SJCRH30 (cell line): ENCODE measurements at regions not wholly inside any gene's neighbourhood (a gene's known extent, or its start where the extent isn't known, plus 50 kb on each side); places are given as distances from the start of the nearest gene placed in this dataset.

Source experiments
- DNase-seq, 2 experiments: peaks; one replicate each; pipeline ENCODE4 v3.0.0-alpha.2; 2015 to 2020
- H3K27ac ChIP-seq: fragments of 250-450 bp; sonication (Bioruptor Pico); 2 replicates; pipeline ENCODE4 v1.5.1; 2020; ENCODE audit warnings: mild to moderate bottlenecking, moderate library complexity
- H3K27me3 ChIP-seq: fragments of 250-450 bp; sonication (Bioruptor Pico); 2 replicates; pipeline ENCODE4 v1.5.1; 2020; ENCODE audit warnings: mild to moderate bottlenecking, moderate library complexity
- H3K36me3 ChIP-seq: fragments of 250-450 bp; sonication (Bioruptor Pico); 2 replicates; pipeline ENCODE4 v1.5.1; 2020; ENCODE audit warnings: mild to moderate bottlenecking, moderate library complexity
- H3K4me1 ChIP-seq: fragments of 250-450 bp; sonication (Bioruptor Pico); 2 replicates; pipeline ENCODE4 v1.5.1; 2020; ENCODE audit warnings: mild to moderate bottlenecking, moderate library complexity
- H3K4me3 ChIP-seq: fragments of 250-450 bp; sonication (Bioruptor Pico); 2 replicates; pipeline ENCODE4 v1.5.1; 2020; ENCODE audit warnings: mild to moderate bottlenecking, moderate library complexity
- H3K9me3 ChIP-seq: fragments of 250-450 bp; sonication (Bioruptor Pico); replicated peaks from 2 replicates; pipeline ENCODE4 v1.5.1; 2020; ENCODE audit warnings: mild to moderate bottlenecking, moderate library complexity

DNA sequence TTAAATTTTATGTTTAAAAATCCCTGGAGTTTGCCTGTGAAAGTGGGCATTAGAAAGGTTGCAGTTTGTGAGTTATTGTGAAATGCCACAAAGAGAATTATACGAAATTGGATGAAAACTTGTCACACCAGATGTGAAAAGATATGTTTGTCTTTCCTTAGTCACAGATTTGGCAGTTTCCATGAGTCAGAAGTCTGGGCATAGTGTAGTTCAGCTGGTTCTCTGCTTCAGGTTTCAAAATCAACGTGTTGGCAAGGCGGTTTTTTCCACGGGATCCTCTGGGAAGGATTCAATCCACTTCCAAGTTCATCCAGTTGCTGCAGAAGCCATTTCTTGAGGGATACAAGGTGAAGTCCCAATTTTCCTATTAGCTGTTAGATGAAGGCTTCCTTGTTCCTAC, 658.0 kb upstream of the CDH2 start:
- no peaks in the 10 kb centered on the region for H3K27me3 ChIP-seq
- no peaks in the 10 kb centered on the region for H3K36me3 ChIP-seq
- no peaks in the 10 kb centered on the region for H3K4me1 ChIP-seq
- no peak overlapping the region for H3K27ac ChIP-seq
- H3K9me3 ChIP-seq: no peaks in the 10 kb centered on the region
- DNase-seq: no peak
- H3K4me3 ChIP-seq: no peak overlapping the region

DNA sequence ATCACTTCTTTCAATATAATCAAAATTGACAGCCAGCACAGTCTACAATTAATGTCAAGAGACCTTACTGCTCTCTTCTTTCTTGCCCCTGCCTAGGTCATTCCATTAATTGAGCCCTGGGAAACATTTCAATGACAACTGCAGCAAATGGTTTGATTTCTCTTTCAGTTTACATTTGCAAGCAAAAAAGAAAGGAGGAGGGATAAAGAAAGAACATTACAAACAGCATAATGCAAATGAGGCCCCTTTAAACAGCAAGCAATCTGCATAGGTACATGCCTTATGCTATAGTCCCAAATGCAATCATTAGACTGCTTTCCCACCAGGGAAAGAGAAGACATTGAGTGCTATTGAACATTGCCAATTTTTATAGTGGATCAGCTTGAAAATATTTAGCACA, 655.0 kb upstream of the CDH2 start:
- Histone ChIP-seq H3K27ac (no peak overlapping the region), H3K4me1 (no peaks in the 10 kb centered on the region), H3K4me3 (no peak overlapping the region), H3K9me3 (no peaks in the 10 kb centered on the region), H3K27me3 (no peaks in the 10 kb centered on the region), H3K36me3 (no peaks in the 10 kb centered on the region)
- no peak for DNase-seq

DNA sequence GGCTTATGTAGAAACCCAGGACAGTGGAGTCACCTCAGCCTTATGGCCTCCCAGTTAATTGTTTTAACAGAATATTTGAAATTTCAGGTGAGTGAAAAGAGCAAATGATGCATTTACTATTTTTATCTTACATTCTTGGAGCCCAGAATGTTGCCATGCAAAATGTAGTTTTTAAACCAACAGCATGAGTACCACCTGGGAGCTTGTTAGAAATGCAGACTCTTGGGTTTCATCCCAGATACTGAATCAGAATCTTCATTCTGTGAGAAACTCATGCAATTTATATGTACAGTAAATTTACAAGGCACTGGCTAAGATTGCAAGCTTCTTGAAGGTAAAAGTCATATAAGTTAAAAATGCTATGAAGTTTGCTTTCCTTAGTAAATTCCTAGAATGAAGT, 654.5 kb upstream of the CDH2 start:
- H3K4me3 ChIP-seq: no peak overlapping the region
- H3K27me3 ChIP-seq: no peaks in the 10 kb centered on the region
- no peaks in the 10 kb centered on the region for H3K36me3 ChIP-seq
- no peaks in the 10 kb centered on the region for H3K9me3 ChIP-seq
- no peak overlapping the region for H3K27ac ChIP-seq
- no peak for DNase-seq
- H3K4me1 ChIP-seq: no peaks in the 10 kb centered on the region

DNA sequence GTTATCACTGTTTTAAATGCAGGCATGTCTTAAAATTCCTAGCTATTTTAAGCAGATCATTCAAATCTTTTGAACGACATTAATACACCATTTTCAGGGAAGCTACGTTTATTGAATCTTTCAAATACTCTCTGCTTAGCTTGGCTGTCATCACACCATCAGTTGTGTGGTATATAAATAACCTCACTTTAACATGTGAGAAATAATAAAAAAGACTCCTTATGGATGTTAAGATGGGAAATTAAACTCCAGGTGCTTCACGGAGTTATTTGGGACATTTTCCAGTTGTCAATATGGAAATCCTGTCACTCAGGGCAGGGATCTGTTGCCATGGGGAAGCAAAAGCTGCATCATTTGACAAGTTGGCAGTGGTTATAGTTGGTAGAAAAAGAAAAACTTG, 649.2 kb upstream of the CDH2 start:
- Histone ChIP-seq H3K4me3 (no peak overlapping the region), H3K27ac (no peak overlapping the region), H3K4me1 (no peaks in the 10 kb centered on the region), H3K9me3 (no peaks in the 10 kb centered on the region), H3K27me3 (no peaks in the 10 kb centered on the region), H3K36me3 (no peaks in the 10 kb centered on the region)
- DNase-seq: no peak

DNA sequence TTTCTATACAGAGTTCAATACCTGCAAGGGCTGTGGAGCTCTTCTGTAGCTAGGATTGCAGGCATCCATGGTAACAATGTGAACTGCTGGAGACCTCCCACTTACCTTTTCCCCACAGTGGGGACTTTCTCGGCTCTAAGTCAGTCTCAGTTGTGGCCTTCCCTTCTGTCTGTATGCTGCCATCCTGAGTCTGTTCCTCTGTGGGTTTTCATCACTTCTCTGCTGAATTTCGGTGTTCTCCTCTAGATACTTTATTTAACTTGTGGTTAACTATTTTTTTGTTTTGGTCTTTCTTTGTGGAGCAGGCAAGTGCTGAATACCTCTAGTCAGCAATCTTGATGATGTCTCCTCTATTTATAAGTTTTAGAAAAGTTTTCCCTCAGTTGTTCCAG, 647.2 kb upstream of the CDH2 start:
- Histone ChIP-seq H3K9me3 (no peaks in the 10 kb centered on the region), H3K27me3 (no peaks in the 10 kb centered on the region), H3K36me3 (no peaks in the 10 kb centered on the region), H3K27ac (no peak overlapping the region), H3K4me3 (no peak overlapping the region), H3K4me1 (no peaks in the 10 kb centered on the region)
- no peak for DNase-seq

DNA sequence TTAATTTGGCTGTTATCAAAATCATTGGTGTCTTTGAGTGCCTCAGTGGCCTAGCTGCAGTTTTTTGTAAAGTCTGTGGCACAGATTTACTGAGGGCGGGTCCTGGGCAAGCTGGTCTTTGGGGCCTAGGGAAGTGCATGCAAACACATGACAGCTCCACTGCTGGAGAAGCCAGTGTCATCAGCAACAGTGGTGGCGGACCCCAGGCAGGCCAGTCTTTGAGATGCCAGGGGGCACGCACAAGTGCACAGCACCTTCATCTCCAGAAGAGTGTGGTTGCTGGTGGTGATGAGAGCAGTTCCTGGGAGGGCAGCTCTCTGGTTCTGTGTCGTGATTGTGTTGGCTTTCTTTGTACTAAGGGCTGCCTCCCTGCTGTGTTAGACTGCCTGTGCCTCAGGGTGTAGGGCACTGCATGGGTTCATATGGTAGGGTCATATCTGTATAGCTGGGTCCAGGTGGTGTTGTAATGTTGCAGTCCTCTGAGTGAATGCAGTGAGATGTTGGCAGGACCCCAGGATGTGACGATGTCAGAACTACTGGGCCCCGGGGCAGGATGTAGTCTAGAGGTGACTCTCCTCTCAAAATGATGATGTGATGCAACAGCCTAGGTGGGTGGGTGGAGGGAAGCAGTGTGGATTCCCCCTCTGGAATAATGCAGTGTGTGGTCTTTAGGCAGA, 646.7 kb upstream of the CDH2 start:
- Histone ChIP-seq H3K36me3 (no peaks in the 10 kb centered on the region), H3K4me3 (no peak overlapping the region), H3K9me3 (no peaks in the 10 kb centered on the region), H3K27me3 (no peaks in the 10 kb centered on the region), H3K27ac (no peak overlapping the region), H3K4me1 (no peaks in the 10 kb centered on the region)
- no peak for DNase-seq

DNA sequence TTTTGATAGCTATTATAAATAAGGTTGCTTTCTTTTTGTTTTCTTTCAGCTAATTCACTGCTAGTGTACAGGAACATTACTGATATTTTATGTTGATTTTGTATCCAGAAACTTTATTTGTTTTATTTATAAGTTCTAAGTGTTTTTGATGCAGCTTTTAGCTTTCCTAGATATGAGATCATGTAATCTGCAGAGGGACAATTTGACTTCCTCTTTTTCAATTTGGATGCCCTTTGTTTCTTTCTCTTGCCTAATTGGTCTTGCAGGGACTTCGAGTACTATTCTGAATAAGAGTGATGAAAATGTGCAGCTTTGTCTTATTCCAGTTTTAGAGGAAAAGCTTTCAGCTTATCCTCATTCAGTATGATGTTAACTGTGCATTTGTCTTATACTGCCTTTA, 643.4 kb upstream of the CDH2 start:
- Histone ChIP-seq H3K9me3 (no peaks in the 10 kb centered on the region), H3K4me3 (no peak overlapping the region), H3K36me3 (no peaks in the 10 kb centered on the region), H3K4me1 (no peaks in the 10 kb centered on the region), H3K27me3 (no peaks in the 10 kb centered on the region), H3K27ac (no peak overlapping the region)
- no peak for DNase-seq

DNA sequence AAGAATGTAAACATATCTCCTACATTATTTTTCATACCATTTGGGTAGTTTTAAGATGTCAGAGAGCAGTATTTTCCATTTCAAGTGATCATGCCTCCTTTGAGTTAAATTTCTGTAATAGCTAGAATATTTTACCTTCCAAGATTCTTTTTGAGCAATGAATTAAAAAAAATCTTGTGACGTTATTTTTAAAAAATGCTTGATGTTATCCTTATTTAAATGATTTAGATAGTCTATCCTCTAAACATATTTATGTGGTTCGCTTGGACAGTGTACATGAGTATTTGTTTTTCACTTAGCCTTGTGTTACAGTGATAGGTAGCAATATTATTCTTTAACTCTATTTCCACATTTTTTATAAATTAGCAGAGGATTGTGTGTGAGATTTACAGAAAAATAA, 639.2 kb upstream of the CDH2 start:
- Histone ChIP-seq H3K4me1 (no peaks in the 10 kb centered on the region), H3K27me3 (no peaks in the 10 kb centered on the region), H3K4me3 (no peak overlapping the region), H3K36me3 (no peaks in the 10 kb centered on the region), H3K27ac (no peak overlapping the region), H3K9me3 (no peaks in the 10 kb centered on the region)
- no peak for DNase-seq

DNA sequence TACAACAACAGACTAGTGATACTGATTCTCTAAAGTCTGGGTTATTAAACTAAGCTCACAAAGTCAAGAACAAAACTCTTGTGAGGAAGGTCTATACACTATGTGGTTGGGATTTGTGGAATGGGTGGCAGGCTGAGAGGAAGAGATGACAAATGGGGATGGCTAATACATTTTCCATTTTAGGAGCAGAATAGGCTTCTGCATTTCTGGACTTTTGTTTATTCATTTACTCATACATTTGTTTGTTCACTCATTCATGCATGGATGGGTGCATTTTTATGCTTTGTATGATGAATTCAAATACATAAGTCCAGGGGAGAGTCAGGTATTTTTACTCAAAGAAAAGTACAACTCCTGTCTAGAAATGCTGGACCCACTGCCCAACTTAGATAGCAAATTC, 637.4 kb upstream of the CDH2 start:
- H3K4me1 ChIP-seq: no peaks in the 10 kb centered on the region
- no peaks in the 10 kb centered on the region for H3K9me3 ChIP-seq
- H3K27ac ChIP-seq: no peak overlapping the region
- H3K36me3 ChIP-seq: no peaks in the 10 kb centered on the region
- DNase-seq: no peak
- no peaks in the 10 kb centered on the region for H3K27me3 ChIP-seq
- no peak overlapping the region for H3K4me3 ChIP-seq

DNA sequence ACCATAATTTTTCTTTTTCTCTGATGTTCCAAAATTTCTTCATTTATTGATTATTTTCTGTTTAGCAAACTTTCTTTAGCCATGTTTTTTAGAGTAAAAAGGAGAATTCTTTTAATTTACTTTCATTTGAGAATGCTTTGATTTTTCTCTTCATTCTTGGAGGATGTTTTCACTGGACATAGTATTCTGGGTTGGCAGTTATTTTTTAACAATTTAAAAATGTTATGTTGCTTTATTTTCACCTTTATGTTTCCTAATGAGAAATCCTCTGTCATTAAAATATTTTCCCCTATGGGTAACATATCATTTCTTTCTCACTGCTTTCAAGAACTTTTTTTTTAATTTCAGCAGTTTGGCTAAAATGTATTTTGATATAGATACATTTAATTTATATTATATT, 631.4 kb upstream of the CDH2 start:
- H3K4me3 ChIP-seq: no peak overlapping the region
- no peak overlapping the region for H3K27ac ChIP-seq
- no peaks in the 10 kb centered on the region for H3K36me3 ChIP-seq
- H3K9me3 ChIP-seq: no peaks in the 10 kb centered on the region
- DNase-seq: no peak
- no peaks in the 10 kb centered on the region for H3K27me3 ChIP-seq
- no peaks in the 10 kb centered on the region for H3K4me1 ChIP-seq

DNA sequence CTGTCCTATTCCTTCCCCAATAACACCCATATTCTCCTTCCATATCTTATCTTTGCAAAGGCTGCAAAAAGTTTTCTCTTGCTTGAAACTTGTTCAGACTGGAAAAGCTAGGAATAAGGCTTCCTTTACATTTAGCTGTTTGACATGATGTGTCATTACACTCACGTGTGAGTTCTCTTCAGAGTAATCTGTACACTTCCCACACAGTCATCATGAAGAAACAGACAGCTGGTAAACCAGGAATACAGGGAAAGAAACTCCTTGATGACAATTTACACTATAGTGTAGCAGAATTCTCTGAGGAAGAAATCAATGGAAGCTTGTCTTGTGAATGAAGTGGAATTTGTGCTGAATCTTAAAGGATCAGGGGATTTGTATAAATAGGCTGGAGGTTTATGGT, 628.6 kb upstream of the CDH2 start:
- Histone ChIP-seq H3K27me3 (no peaks in the 10 kb centered on the region), H3K36me3 (no peaks in the 10 kb centered on the region), H3K9me3 (no peaks in the 10 kb centered on the region), H3K4me1 (no peaks in the 10 kb centered on the region; the same call in 1 of the 2 replicates), H3K4me3 (no peak overlapping the region), H3K27ac (no peak overlapping the region)
- DNase-seq: no peak

DNA sequence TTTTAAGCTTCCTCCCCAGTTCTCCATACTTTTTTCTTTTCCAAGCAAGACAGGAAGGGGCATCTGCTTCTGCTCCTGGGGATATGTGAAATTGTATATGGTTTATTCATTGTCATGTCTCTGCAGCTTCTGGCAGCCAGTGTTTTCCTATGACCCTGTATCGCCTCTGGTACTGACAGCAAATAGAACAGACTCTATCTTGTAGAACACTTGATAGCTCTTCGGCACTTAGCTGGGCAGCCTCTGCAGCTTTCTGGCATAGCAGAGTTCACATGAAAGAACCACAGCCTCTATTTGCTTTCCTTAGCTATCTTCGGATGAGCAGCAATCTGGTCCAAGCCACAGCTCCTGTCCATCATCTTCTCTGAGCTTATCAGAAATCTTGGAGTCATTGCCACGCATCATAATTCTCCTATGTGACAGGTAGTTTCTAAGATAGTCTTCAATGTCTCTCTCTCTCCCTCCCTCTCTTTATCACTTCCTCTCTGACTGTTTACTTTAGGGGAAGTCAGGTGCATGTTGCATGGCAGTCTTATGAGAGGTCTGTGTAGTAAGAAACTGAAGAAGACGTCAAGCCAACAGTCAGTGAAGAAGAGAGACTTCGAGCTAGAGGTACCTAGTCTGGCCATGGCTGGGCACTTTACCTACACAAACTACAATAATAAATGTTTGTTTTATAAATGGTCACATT, 627.7 kb upstream of the CDH2 start:
- DNase-seq: no peak
- no peaks in the 10 kb centered on the region for H3K36me3 ChIP-seq
- H3K27ac ChIP-seq: no peak overlapping the region
- no peaks in the 10 kb centered on the region; the same call in 1 of the 2 replicates for H3K4me1 ChIP-seq
- H3K9me3 ChIP-seq: no peaks in the 10 kb centered on the region
- H3K27me3 ChIP-seq: no peaks in the 10 kb centered on the region
- no peak overlapping the region for H3K4me3 ChIP-seq

DNA sequence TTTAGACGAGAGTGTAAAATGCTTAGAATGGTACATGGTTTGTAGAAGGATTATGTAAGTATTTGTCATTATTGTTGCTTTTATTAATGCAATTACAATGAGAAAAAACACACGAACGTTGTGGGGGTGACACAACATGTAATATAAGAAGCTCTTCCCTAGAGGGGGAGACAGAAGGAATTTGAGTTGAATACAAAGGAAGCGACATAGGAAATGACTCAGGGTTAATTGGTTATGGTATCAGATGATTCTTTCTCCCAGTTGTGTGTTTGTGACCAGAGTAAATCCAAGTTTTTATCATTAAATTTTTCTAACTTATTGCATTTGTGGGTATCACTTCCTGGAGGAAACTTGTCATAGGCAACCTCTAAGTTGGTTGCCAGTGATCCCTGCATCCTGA, 625.6 kb upstream of the CDH2 start:
- H3K9me3 ChIP-seq: no peaks in the 10 kb centered on the region
- H3K27ac ChIP-seq: peak overlapping the region; percentile 27
- H3K4me3 ChIP-seq: no peak overlapping the region
- no peaks in the 10 kb centered on the region for H3K36me3 ChIP-seq
- DNase-seq: peak in 1 of 2 experiments; percentile 9
- H3K27me3 ChIP-seq: no peaks in the 10 kb centered on the region
- H3K4me1 ChIP-seq: no peaks in the 10 kb centered on the region; the same call in 1 of the 2 replicates

DNA sequence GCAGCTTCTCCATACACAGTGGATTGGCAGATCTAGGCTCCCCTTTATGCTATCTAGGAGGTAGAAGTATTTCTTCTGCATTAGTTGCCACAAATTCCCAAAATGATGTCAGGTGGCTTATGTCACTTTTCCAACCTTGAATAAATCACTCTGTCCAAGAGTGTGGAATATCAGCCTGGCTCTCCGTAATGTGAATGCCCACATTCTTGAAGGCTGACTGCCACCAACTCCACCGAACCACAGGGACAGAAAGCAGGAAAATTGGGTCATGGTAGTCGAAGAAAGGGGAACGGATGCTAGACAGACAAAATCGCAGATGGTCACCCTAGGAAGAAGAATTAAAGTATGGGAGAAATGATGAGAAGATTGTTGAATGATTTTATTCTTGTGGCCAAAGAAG, 624.9 kb upstream of the CDH2 start:
- no peak for DNase-seq
- H3K4me3 ChIP-seq: no peak overlapping the region
- H3K27ac ChIP-seq: no peak overlapping the region
- no peaks in the 10 kb centered on the region for H3K36me3 ChIP-seq
- no peaks in the 10 kb centered on the region; the same call in 1 of the 2 replicates for H3K4me1 ChIP-seq
- H3K27me3 ChIP-seq: no peaks in the 10 kb centered on the region
- H3K9me3 ChIP-seq: no peaks in the 10 kb centered on the region

DNA sequence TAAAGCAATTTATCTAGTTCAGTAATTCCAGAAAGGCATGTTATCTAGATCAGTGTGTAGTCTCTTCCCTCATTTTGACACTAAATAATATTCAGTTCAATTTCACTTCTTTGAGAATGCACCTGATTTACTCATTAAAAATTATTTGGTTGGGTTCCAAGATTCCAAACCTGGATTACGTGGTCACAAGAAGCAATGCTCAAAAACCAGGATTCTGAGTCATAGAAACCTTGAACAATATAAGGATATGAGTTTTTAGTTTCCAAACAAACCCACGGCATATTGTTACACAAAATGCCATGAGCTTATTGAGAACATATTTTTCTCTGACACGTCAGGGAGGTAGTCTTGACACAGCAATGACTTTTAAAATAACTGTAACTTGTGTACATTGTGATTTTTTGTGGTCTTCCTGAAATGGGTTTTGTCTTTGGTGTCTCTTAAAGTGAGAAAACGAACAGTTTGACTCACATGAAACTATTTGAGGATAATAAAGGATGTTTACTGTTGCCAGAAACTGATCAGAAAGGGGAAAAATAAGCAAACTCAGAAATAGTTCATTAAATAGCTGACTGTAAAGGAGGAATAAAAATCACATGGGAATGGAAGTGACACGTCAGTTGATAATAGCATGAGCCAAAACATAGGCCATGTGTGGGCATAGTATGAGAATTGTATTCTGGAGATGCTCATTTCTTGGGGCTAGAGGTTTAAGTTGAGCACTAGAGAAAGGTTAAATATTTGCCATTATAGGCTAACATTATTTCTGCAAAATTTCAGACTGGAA, 617.7 kb upstream of the CDH2 start:
- no peaks in the 10 kb centered on the region for H3K27me3 ChIP-seq
- no peaks in the 10 kb centered on the region for H3K36me3 ChIP-seq
- H3K4me1 ChIP-seq: no peaks in the 10 kb centered on the region
- no peaks in the 10 kb centered on the region for H3K9me3 ChIP-seq
- no peak for DNase-seq
- no peak overlapping the region for H3K4me3 ChIP-seq
- H3K27ac ChIP-seq: no peak overlapping the region
